ENCODE measurements at regions not wholly inside any gene's neighbourhood (a gene's known extent, or its start where the extent isn't known, plus 50 kb on each side); places are given as distances from the start of the nearest gene placed in this dataset.

DNA sequence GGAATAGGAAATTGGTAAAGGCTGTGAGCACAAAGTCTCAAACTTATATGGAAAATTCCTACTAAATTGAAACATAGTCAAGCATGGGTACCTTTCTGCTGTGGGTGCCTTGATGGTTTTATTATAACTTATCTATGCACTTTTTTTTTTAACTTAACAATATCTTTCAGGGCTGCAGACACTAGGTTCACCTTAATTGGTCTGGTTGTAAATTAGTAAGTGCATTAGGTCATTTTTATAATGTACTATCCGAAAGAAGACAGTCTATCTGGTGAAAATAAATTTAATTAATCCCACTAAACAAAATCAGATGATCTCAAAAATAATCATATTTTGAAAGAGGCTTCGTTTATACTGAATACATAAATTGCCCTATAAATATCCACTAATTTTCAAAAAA is 446.8 kb upstream of the DCN start:
- no peak for DNase-seq (ENCODE audit: insufficient read length, low spot score)
- no peak for FAIRE-seq
- TF ChIP-seq POU2F2 (IDR thresholded peaks at IDR 0.05; ENCODE audit: low read depth, low read length) (no peak), PAX5 (IDR thresholded peaks at IDR 0.05; ENCODE audit: insufficient read depth, low read length, severe bottlenecking) (no peak)

DNA sequence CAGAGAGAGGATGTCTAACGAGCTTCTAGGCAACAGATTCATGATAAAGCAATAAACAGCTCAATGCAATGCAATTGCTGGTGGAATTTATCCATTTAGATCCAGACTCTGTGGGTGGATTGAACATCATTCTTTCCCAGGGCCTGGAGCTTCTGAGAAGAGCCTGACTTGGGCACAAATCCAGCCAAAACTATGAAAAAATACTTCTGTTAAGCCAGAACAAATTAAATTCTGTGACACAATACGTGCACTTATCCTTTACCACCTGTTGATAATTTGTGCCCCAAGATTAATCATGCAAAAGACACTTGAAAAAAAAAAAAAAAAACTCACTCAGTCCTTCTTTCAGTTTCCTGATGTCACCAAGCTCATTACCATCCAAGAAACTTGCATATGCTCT is 446.0 kb upstream of the DCN start:
- FAIRE-seq (no peak), DNase-seq (ENCODE audit: insufficient read length, low spot score) (no peak)
- TF ChIP-seq TAF1 (IDR thresholded peaks at IDR 0.05; ENCODE audit: low read depth, low read length), result no peak
- TF ChIP-seq PAX5 (IDR thresholded peaks at IDR 0.05; ENCODE audit: insufficient read depth, low read length, severe bottlenecking), result no peak
- TF ChIP-seq SPI1 (IDR thresholded peaks at IDR 0.05; ENCODE audit: low read depth, low read length), result no peak
- no peak for TF ChIP-seq POU2F2 (IDR thresholded peaks at IDR 0.05; ENCODE audit: low read depth, low read length)
- TF ChIP-seq POLR2A (IDR thresholded peaks at IDR 0.05; ENCODE audit: low read depth, low read length), result no peak
- TF ChIP-seq POLR2AphosphoS5 (IDR thresholded peaks at IDR 0.05; ENCODE audit: low read depth, low read length), result no peak

DNA sequence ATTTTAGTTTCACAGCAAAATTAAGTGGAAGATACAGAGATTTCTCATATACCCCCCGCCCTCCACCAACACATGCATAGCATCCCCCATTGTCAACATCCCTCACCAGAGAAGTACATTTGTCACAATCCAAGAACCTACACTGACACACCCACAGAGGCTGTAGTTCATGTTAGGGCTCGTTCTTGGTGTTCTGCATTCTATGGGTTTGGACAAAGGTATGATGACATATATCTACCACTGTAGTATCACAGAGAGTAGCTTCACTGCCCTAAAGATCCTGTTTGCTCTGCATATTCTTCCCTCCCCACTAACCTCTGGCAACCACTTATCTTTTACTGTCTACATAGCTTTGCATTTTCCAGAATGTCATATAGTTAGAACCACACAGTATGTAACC is 444.6 kb upstream of the DCN start:
- DNase-seq (ENCODE audit: insufficient read length, low spot score), result no peak
- no peak for TF ChIP-seq PAX5 (IDR thresholded peaks at IDR 0.05; ENCODE audit: insufficient read depth, low read length, severe bottlenecking)
- no peak for TF ChIP-seq TAF1 (IDR thresholded peaks at IDR 0.05; ENCODE audit: low read depth, low read length)
- TF ChIP-seq POU2F2 (IDR thresholded peaks at IDR 0.05; ENCODE audit: low read depth, low read length), result no peak
- no peak for TF ChIP-seq POLR2AphosphoS5 (IDR thresholded peaks at IDR 0.05; ENCODE audit: low read depth, low read length)
- no peak for TF ChIP-seq POLR2A (IDR thresholded peaks at IDR 0.05; ENCODE audit: low read depth, low read length)
- no peak for TF ChIP-seq SPI1 (IDR thresholded peaks at IDR 0.05; ENCODE audit: low read depth, low read length)
- no peak for FAIRE-seq

DNA sequence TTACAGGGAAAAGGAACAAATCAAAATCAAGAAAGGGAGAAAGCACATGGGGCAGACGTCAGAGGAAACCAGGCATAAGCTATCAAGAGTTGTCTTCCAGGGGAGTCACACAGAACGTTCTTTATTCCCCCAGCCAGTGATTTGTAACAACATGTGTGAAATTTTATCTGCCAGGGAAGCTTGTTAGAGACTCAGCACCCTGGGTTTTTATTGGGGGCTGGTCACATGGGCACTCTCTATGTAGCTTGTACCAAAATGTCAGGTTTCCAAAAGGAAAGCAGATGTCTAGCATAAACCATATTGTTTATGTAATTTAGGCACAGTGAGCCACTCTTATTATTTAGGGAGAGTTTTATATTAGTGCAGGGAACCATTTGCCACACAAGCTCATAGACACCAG is 440.4 kb upstream of the DCN start:
- DNase-seq (ENCODE audit: insufficient read length, low spot score), result no peak
- no peak for FAIRE-seq
- TF ChIP-seq TAF1 (IDR thresholded peaks at IDR 0.05; ENCODE audit: low read depth, low read length), result no peak
- TF ChIP-seq POU2F2 (IDR thresholded peaks at IDR 0.05; ENCODE audit: low read depth, low read length), result no peak
- TF ChIP-seq POLR2AphosphoS5 (IDR thresholded peaks at IDR 0.05; ENCODE audit: low read depth, low read length), result no peak
- no peak for TF ChIP-seq PAX5 (IDR thresholded peaks at IDR 0.05; ENCODE audit: insufficient read depth, low read length, severe bottlenecking)
- no peak for TF ChIP-seq SPI1 (IDR thresholded peaks at IDR 0.05; ENCODE audit: low read depth, low read length)
- TF ChIP-seq POLR2A (IDR thresholded peaks at IDR 0.05; ENCODE audit: low read depth, low read length), result no peak

DNA sequence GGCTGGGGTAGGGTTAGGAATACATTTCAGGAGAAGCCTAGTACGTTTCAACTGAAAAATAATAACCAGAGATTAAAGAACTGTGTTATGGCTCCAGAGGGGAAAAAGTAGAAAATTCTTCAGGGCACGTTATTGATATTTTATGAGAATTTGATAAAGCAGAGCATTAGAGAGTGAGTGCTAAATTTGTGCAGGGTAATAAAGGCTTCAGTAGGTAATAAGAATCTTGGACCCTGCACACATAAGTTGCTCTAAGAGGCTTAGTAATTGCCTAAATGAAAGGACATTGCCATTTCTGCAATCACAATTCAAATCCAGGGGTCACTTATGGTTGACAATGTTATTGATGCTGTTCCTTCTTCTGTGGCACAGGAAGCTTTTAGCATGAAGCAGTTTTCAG is 439.4 kb upstream of the DCN start:
- FAIRE-seq, result no peak
- DNase-seq (ENCODE audit: insufficient read length, low spot score), result no peak

DNA sequence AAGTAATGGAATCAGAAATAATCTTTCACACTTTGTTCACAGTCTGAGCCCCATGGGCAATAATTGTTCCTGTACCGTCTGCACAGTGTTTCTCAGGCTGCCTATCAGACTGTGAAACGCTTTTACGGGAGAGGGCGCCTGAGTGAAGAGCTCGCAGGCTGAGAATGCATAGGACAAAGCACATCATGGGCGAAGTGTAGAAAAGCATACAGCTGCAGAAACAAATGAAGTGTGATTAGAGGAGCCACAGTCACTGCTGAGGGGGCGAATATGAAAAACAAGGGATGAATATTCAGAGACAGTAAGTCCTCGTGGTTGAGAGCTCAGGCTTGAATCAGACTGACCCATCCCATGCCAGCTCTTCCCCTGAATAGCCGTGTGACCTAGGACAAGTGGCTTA is 438.4 kb upstream of the DCN start:
- no peak for DNase-seq (ENCODE audit: insufficient read length, low spot score)
- TF ChIP-seq SPI1 (IDR thresholded peaks at IDR 0.05; ENCODE audit: low read depth, low read length) (no peak), TAF1 (IDR thresholded peaks at IDR 0.05; ENCODE audit: low read depth, low read length) (no peak), POLR2A (IDR thresholded peaks at IDR 0.05; ENCODE audit: low read depth, low read length) (no peak), PAX5 (IDR thresholded peaks at IDR 0.05; ENCODE audit: insufficient read depth, low read length, severe bottlenecking) (no peak), POU2F2 (IDR thresholded peaks at IDR 0.05; ENCODE audit: low read depth, low read length) (no peak), POLR2AphosphoS5 (IDR thresholded peaks at IDR 0.05; ENCODE audit: low read depth, low read length) (no peak)
- FAIRE-seq, result no peak

More for the DNA sequence above, 439.4 kb upstream of the DCN start:
- TF ChIP-seq TAF1 (IDR thresholded peaks at IDR 0.05; ENCODE audit: low read depth, low read length) (no peak), PAX5 (IDR thresholded peaks at IDR 0.05; ENCODE audit: insufficient read depth, low read length, severe bottlenecking) (no peak), POLR2A (IDR thresholded peaks at IDR 0.05; ENCODE audit: low read depth, low read length) (no peak), POU2F2 (IDR thresholded peaks at IDR 0.05; ENCODE audit: low read depth, low read length) (no peak), POLR2AphosphoS5 (IDR thresholded peaks at IDR 0.05; ENCODE audit: low read depth, low read length) (no peak), SPI1 (IDR thresholded peaks at IDR 0.05; ENCODE audit: low read depth, low read length) (no peak)

DNA sequence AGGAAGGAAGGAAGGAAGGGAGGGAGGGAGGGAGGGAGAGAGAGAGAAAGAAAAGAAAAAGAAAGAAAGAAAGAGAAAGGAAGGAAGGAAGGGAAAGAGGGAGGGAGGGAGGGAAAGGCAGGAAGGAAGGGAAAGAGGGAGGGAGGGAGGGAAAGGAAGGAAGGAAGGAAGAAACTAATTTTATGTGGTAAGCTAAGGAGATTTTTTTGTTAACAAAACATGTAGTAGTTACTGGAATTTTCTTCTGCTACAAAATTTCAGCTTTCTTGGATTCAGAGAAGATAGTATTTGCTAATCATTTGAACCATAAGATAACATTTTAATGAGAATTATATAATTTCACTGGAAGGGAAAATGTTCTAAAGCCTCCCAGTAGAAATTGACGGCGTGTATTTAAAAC is 437.8 kb upstream of the DCN start:
- FAIRE-seq, result no peak

DNA sequence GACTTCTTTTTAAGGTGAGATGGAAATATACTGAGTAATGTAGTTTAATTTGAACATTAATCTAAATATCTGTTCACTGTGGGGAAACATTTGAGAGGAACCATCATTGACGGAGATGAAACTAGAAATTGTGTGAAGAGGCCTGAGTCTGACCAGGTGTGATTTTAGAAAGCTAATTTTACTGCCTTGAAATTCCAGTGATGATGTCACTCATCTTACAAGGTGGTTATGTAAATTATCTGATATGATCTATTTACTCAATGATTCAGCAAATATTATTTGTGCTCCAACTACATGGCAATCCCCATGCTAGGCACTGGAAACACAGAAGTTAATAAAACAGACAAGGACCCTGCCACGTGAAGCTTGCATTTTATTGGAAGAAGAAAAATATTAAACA is 435.7 kb upstream of the DCN start:
- TF ChIP-seq SPI1 (IDR thresholded peaks at IDR 0.05; ENCODE audit: low read depth, low read length), result no peak
- no peak for TF ChIP-seq POLR2A (IDR thresholded peaks at IDR 0.05; ENCODE audit: low read depth, low read length)
- DNase-seq (ENCODE audit: insufficient read length, low spot score) (no peak), FAIRE-seq (no peak)

More for the DNA sequence above, 437.8 kb upstream of the DCN start:
- DNase-seq (ENCODE audit: insufficient read length, low spot score), result no peak
- TF ChIP-seq POLR2AphosphoS5 (IDR thresholded peaks at IDR 0.05; ENCODE audit: low read depth, low read length) (no peak), SPI1 (IDR thresholded peaks at IDR 0.05; ENCODE audit: low read depth, low read length) (no peak), POU2F2 (IDR thresholded peaks at IDR 0.05; ENCODE audit: low read depth, low read length) (no peak), POLR2A (IDR thresholded peaks at IDR 0.05; ENCODE audit: low read depth, low read length) (no peak), TAF1 (IDR thresholded peaks at IDR 0.05; ENCODE audit: low read depth, low read length) (no peak), PAX5 (IDR thresholded peaks at IDR 0.05; ENCODE audit: insufficient read depth, low read length, severe bottlenecking) (no peak)

DNA sequence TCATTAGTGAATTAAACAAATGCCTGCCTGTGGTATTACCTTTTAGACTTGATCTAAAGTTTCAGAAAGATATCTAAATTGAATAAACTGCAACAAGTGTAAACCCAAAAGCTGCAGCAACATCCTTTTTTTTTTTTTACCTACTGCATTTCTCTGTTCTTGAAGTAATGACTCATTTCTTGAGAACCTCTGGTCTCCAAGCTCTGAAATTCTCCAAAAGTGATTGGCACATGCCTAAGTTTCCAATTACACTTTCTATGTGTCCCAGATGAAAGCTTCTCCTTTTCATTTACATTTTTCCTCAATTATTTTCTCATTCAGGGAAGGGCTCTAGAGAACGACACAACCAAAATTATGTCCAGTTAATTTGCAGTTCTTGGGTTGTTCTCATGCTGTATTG is 435.2 kb upstream of the DCN start:
- DNase-seq (ENCODE audit: insufficient read length, low spot score) (no peak), FAIRE-seq (no peak)
- TF ChIP-seq SPI1 (IDR thresholded peaks at IDR 0.05; ENCODE audit: low read depth, low read length), result no peak
- no peak for TF ChIP-seq PAX5 (IDR thresholded peaks at IDR 0.05; ENCODE audit: insufficient read depth, low read length, severe bottlenecking)
- TF ChIP-seq POLR2A (IDR thresholded peaks at IDR 0.05; ENCODE audit: low read depth, low read length), result no peak
- TF ChIP-seq POU2F2 (IDR thresholded peaks at IDR 0.05; ENCODE audit: low read depth, low read length), result no peak
- no peak for TF ChIP-seq POLR2AphosphoS5 (IDR thresholded peaks at IDR 0.05; ENCODE audit: low read depth, low read length)
- no peak for TF ChIP-seq TAF1 (IDR thresholded peaks at IDR 0.05; ENCODE audit: low read depth, low read length)

DNA sequence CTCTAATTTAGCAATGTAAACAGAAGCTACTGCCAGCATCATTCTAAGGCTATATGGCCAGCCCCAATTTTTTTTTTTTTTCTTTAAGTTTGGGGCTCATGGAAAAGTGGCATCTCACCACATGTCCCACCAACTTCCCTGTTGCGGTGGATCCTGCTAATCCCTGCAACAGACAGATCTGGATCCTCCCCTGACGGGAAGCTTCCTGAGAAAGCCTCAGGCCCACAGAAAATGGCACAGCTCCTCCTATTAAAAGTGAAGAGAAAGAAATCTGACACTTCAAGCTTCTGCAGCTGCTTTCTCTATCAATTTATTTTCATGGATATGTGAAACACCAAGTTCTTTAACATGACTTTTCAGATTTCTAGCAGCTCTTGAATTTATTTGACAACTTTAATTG is 433.8 kb upstream of the DCN start:
- no peak for DNase-seq (ENCODE audit: insufficient read length, low spot score)
- no peak for FAIRE-seq
- TF ChIP-seq TAF1 (IDR thresholded peaks at IDR 0.05; ENCODE audit: low read depth, low read length) (no peak), SPI1 (IDR thresholded peaks at IDR 0.05; ENCODE audit: low read depth, low read length) (no peak), POLR2A (IDR thresholded peaks at IDR 0.05; ENCODE audit: low read depth, low read length) (no peak), PAX5 (IDR thresholded peaks at IDR 0.05; ENCODE audit: insufficient read depth, low read length, severe bottlenecking) (no peak), POLR2AphosphoS5 (IDR thresholded peaks at IDR 0.05; ENCODE audit: low read depth, low read length) (no peak), POU2F2 (IDR thresholded peaks at IDR 0.05; ENCODE audit: low read depth, low read length) (no peak)

All from GM12891 (cell line).